HepG2 (cell line): ENCODE measurements at regions not wholly inside any gene's neighbourhood (a gene's known extent, or its start where the extent isn't known, plus 50 kb on each side); places are given as distances from the start of the nearest gene placed in this dataset.
A peak's percentile ranks its signal among the peaks of the same experiment; 100 is the strongest.

ENCODE experiments used
- ATAC-seq: fragments of 200-7000 bp; cut with Tn5 transposase; 3 replicates; pipeline ENCODE4 v1.9.1; 2020; ENCODE audit warnings: mild to moderate bottlenecking, moderate library complexity
- BruUV-seq: library from RNA; stranded (reverse); fragments of 400-500 nt; replicated peaks from 2 replicates; lab custom pipeline; 2021; lab: Mats Ljungman, UMichigan
- CTCF ChIA-PET: fragments of 300-600 bp; formaldehyde crosslinking; extraction: SDS; loops from one replicate; lab custom pipeline; 2021; ENCODE audit warnings: low total read pairs, inconsistent platforms, low intra/inter-chr PET ratio; lab: Yijun Ruan, JAX
- POLR2A ChIA-PET: fragments of 350-600 bp; sonication (Branson Sonifier 250); formaldehyde crosslinking; loops from one replicate; lab custom pipeline; 2020; ENCODE audit warnings: antibody characterized with exemption, inconsistent platforms; lab: Yijun Ruan, JAX
- DNase-seq: peaks from one replicate; pipeline ENCODE4 v3.0.0-alpha.2; 2015; ENCODE audit warnings: low spot score
- FAIRE-seq: peaks from 3 replicates; lab custom pipeline; 2011; peaks lifted over from hg19 to GRCh38; lab: Jason Lieb, UNC
- H2AFZ ChIP-seq: one replicate; pipeline ENCODE4 v1.6.1; 2011; ENCODE audit warnings: low read length, inconsistent platforms
- H3K27ac ChIP-seq: fragments of 300-600 bp; 3 replicates; pipeline ENCODE4 v1.8.0; 2011; ENCODE audit warnings: mixed run types, mild to moderate bottlenecking, mixed read lengths, low read length, inconsistent platforms; ENCODE audit not compliant: insufficient read depth; ENCODE audit errors: extremely low read length
- H3K27me3 ChIP-seq, 2 experiments: fragments of 200-600 bp in 1 of 2; 2 replicates in 1 of 2; 3 replicates in 1 of 2; pipeline versions ENCODE4 v1.6.0 to v1.8.0; 2011; ENCODE audit warnings: low read length in 2 of 2, mild to moderate bottlenecking in 2 of 2, moderate library complexity in 2 of 2, inconsistent platforms in 1 of 2; ENCODE audit not compliant: insufficient read depth in 2 of 2, control insufficient read depth in 1 of 2
- H3K36me3 ChIP-seq, 2 experiments: fragments of 200-600 bp in 1 of 2; replicated peaks in 1 of 2; 2 replicates in 1 of 2; 3 replicates in 1 of 2; pipeline versions ENCODE4 v1.5.1 to v1.8.0; 2011; ENCODE audit warnings: low read length in 2 of 2, inconsistent platforms in 1 of 2; ENCODE audit not compliant: insufficient read depth in 2 of 2, control insufficient read depth in 1 of 2
- H3K4me1 ChIP-seq: 2 replicates; pipeline ENCODE4 v1.5.1; 2012; ENCODE audit warnings: low read length, inconsistent platforms; ENCODE audit not compliant: insufficient read depth
- H3K4me2 ChIP-seq: 2 replicates; pipeline ENCODE4 v1.6.0; 2011; ENCODE audit warnings: low read depth, low read length, inconsistent platforms
- H3K4me3 ChIP-seq, 3 experiments: fragments of 200-600 bp in 1 of 3; sonication (generic), shearing (Covaris generic) in 1 of 3; replicated peaks in 1 of 3; 2 replicates each; pipeline ENCODE4 v1.5.1; 2011 to 2016; ENCODE audit warnings: low read length in 3 of 3, inconsistent platforms in 2 of 3, low read depth in 2 of 3, mild to moderate bottlenecking in 2 of 3, control low read depth in 1 of 3, mixed read lengths in 1 of 3; ENCODE audit not compliant: insufficient read depth in 1 of 3
- H3K79me2 ChIP-seq: one replicate; pipeline ENCODE4 v1.6.1; 2011; ENCODE audit warnings: low read length, inconsistent platforms; ENCODE audit not compliant: insufficient read depth
- H3K9ac ChIP-seq: 2 replicates; pipeline ENCODE4 v1.6.0; 2011; ENCODE audit warnings: mild to moderate bottlenecking, low read depth, low read length, inconsistent platforms; ENCODE audit not compliant: insufficient read depth
- H3K9me3 ChIP-seq: 2 replicates; pipeline ENCODE4 v1.5.1; 2012; ENCODE audit warnings: mild to moderate bottlenecking, low read length
- H4K20me1 ChIP-seq: 2 replicates; pipeline ENCODE4 v1.6.0; 2011; ENCODE audit warnings: inconsistent platforms, mild to moderate bottlenecking, low read length, moderate library complexity; ENCODE audit not compliant: insufficient read depth
- MAFF ChIP-seq: IDR thresholded peaks from 2 replicates; pipeline ENCODE4 v1.6.1; 2011; ENCODE audit warnings: low read depth, low read length, improper control_type of control experiment
- MAFK ChIP-seq, 2 experiments: IDR thresholded peaks in 1 of 2; conservative IDR thresholded peaks in 1 of 2; 2 replicates each; pipeline ENCODE4 v1.6.1; 2011; ENCODE audit warnings: improper control_type of control experiment in 2 of 2, low read length in 2 of 2
- NCOA2 ChIP-seq: sonication (generic); formaldehyde crosslinking; IDR thresholded peaks from 2 replicates; pipeline ENCODE4 v1.8.0; 2022; ENCODE audit warnings: inconsistent platforms
- NFE2L2 ChIP-seq: fragments of 150-350 bp; IDR thresholded peaks from 2 replicates; pipeline ENCODE4 v1.6.1; 2014; ENCODE audit warnings: low read length
- WGBS: methylation state at CpG from one replicate; pipeline ENCODE4 v1.1.6; 2017; ENCODE audit warnings: low lambda C conversion rate; 5-methylcytosine and 5-hydroxymethylcytosine counted together
- in situ Hi-C: cut with HindIII; loops from 2 replicates; pipeline ENCODE4 v1.10.0; 2017; ENCODE audit warnings: low pct_unique_long_range_greater_than_20kb; ENCODE audit not compliant: extremely low pct_ligation_motif_present
- intact Hi-C: fragments of 100-400 bp; cut with micrococcal nuclease; formaldehyde crosslinking; loops from one replicate; pipeline ENCODE4 v1.10.0; 2022; ENCODE audit not compliant: unreplicated experiment
- TF ChIP-seq, protein P1 (sequence below): sonication (generic); formaldehyde crosslinking; IDR thresholded peaks from 2 replicates; pipeline ENCODE4 v1.8.1; 2023; ENCODE audit warnings: mild to moderate bottlenecking, moderate library complexity, missing genetic modification reagents

GRCh38 chr13:99439850-99440604 lies 61.2 kb upstream of the TM9SF2 start:
- Histone ChIP-seq H3K4me1 (peaks cover 10% of the 10 kb centered on the region), H3K9ac (no peak overlapping the region), H3K27me3 (peaks cover 0 to 22% of the 10 kb centered on the region in 2 experiments; a peak in 4 of 5 replicates), H2AFZ (no peak overlapping the region), H3K36me3 (no peaks in the 10 kb centered on the region), H3K9me3 (no peaks in the 10 kb centered on the region), H4K20me1 (no peaks in the 10 kb centered on the region)
- POLR2A ChIA-PET: no interaction called here
- FAIRE-seq: no peak
- no peak for ATAC-seq
- intact Hi-C loops: no loop called here
- WGBS: 27% methylated on average over 5 of the region's 11 CpGs
- TF ChIP-seq MAFK (conservative IDR thresholded peaks at IDR 0.05 in 1 of 2, IDR thresholded peaks at IDR 0.05 in 1 of 2; ENCODE audit: low read length in 2 of 2): peak; percentile 82 to 86
- TF ChIP-seq, protein P1, sequence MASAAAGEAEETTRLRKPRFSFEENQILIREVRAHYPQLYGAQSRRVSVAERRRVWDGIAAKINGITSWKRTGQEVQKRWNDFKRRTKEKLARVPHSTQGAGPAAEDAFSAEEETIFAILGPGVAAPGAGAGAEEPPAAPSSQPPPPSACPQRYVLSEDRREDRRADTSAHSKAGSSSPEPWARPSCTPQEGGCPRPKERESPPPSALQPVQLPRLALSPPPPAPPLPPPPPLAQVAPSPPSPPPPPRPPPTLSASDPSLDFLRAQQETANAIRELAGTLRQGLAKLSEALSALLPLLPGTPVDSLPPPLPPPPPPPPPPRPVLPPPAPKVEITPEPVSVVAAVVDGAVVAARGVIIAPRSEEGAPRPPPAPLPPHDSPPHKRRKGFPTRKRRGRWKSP: no peak
- TF ChIP-seq NCOA2 (CRISPR knock-in tag): no peak
- TF ChIP-seq MAFF: peak; percentile 77
- peak; percentile 75 for TF ChIP-seq NFE2L2
- TF ChIP-seq, all 625 proteins: peak for 3
- no peak for DNase-seq
- in situ Hi-C loops: loop anchor here (5.0 to 10.0 kb wide), 3 partner anchors 62 to 263 kb away; partner anchors contain the start of gene TM9SF2
- no peak overlapping the region for H3K4me3 ChIP-seq
- BruUV-seq: no TSS peak
- CTCF ChIA-PET: no interaction called here
- H3K27ac ChIP-seq: no peak overlapping the region
- no peaks in the 10 kb centered on the region for H3K79me2 ChIP-seq
- H3K4me2 ChIP-seq: peak overlapping the region; percentile 19; the same call in 1 of the 2 replicates
